T-helper 2 cell treated with Interferon-gamma antibody and Interleukin-4, amounts not matched to agents 100 ng/mL and 5 ng/mL, for 36 hours (primary cell): ENCODE measurements at regions not wholly inside any gene's neighbourhood (a gene's known extent, or its start where the extent isn't known, plus 50 kb on each side); places are given as distances from the start of the nearest gene placed in this dataset.
"Not testable (repeated sequence)": the region's sequence is repeated elsewhere in the genome, so short reads cannot be mapped to it uniquely, and the experiment has no call there.

ENCODE experiments used
- intact Hi-C: fragments of 100-400 bp; cut with micrococcal nuclease; formaldehyde crosslinking; loops from one replicate; pipeline ENCODE4 v1.15.1; 2023

GRCh38 chr4:171353535-171353934 is 459.7 kb upstream of the GALNTL6 start:
- intact Hi-C loops, result no loop called here

GRCh38 chr4:171348090-171348489 is 465.1 kb upstream of the GALNTL6 start:
- intact Hi-C loops, result no loop called here

- intact Hi-C loops, result no loop called here
Measured at GRCh38 chr4:171342646-171343045, 470.6 kb upstream of the GALNTL6 start.

- intact Hi-C loops, result no loop called here
Measured at GRCh38 chr4:171340258-171340657, 472.9 kb upstream of the GALNTL6 start.

GRCh38 chr4:171334549-171334948 is 478.7 kb upstream of the GALNTL6 start:
- intact Hi-C loops, result no loop called here

- intact Hi-C loops, result no loop called here
Measured at GRCh38 chr4:171308661-171309060, 504.5 kb upstream of the GALNTL6 start.

- intact Hi-C loops, result not testable (repeated sequence)
Measured at GRCh38 chr4:171298048-171298718, 515.0 kb upstream of the GALNTL6 start.

- intact Hi-C loops, result no loop called here
Measured at GRCh38 chr4:171288816-171289432, 524.3 kb upstream of the GALNTL6 start.

GRCh38 chr4:171281359-171281758 is 531.8 kb upstream of the GALNTL6 start:
- intact Hi-C loops, result no loop called here

- intact Hi-C loops, result no loop called here
Measured at GRCh38 chr4:171279131-171279530, 534.1 kb upstream of the GALNTL6 start.

GRCh38 chr4:171266671-171267070 is 546.5 kb upstream of the GALNTL6 start:
- intact Hi-C loops, result no loop called here

GRCh38 chr4:171265190-171265818 is 547.9 kb upstream of the GALNTL6 start:
- intact Hi-C loops, result no loop called here

- intact Hi-C loops, result no loop called here
Measured at GRCh38 chr4:171256223-171256622, 557.0 kb upstream of the GALNTL6 start.

GRCh38 chr4:171246948-171247347 is 566.3 kb upstream of the GALNTL6 start:
- intact Hi-C loops, result no loop called here

- intact Hi-C loops, result no loop called here
Measured at GRCh38 chr4:171242831-171243230, 570.4 kb upstream of the GALNTL6 start.

- intact Hi-C loops, result no loop called here
Measured at GRCh38 chr4:171239196-171239595, 574.0 kb upstream of the GALNTL6 start.

- intact Hi-C loops, result no loop called here
Measured at GRCh38 chr4:171235521-171235920, 577.7 kb upstream of the GALNTL6 start.

GRCh38 chr4:171229354-171229753 is 583.9 kb upstream of the GALNTL6 start:
- intact Hi-C loops, result not testable (repeated sequence)

GRCh38 chr4:171221181-171221580 is 592.0 kb upstream of the GALNTL6 start:
- intact Hi-C loops, result no loop called here

GRCh38 chr4:171203425-171203824 is 609.8 kb upstream of the GALNTL6 start:
- intact Hi-C loops, result no loop called here

- intact Hi-C loops, result no loop called here
Measured at GRCh38 chr4:171202908-171203307, 610.3 kb upstream of the GALNTL6 start.

GRCh38 chr4:171186700-171187099 is 626.5 kb upstream of the GALNTL6 start:
- intact Hi-C loops, result no loop called here

- intact Hi-C loops, result no loop called here
Measured at GRCh38 chr4:171181090-171181489, 632.1 kb upstream of the GALNTL6 start.
